Stimulated activated naive CD8-positive, alpha-beta T cell treated with anti-CD3 and anti-CD28 coated beads, Interleukin-15, amount 100 ng/mL, for 72 hours (primary cell): ENCODE measurements at regions not wholly inside any gene's neighbourhood (a gene's known extent, or its start where the extent isn't known, plus 50 kb on each side); places are given as distances from the start of the nearest gene placed in this dataset.

ENCODE experiments used
- ATAC-seq: fragments of 150-1000 bp; cut with Tn5 transposase; 2 replicates; pipeline ENCODE4 v1.10.0; 2021; ENCODE audit warnings: mild to moderate bottlenecking, moderate library complexity
- DNase-seq, 2 donors: peaks; one replicate each; pipeline ENCODE4 v3.0.0; 2021 to 2022
- H3K27ac Mint-ChIP-seq, 2 donors: one replicate each; pipeline ENCODE4 v1.8.0; 2022; ENCODE audit warnings: mild to moderate bottlenecking in 2 of 2, mixed read lengths in 2 of 2, moderate library complexity in 2 of 2
- H3K27me3 Mint-ChIP-seq: one replicate; pipeline ENCODE4 v1.8.0; 2022; ENCODE audit warnings: mixed read lengths
- H3K4me1 Mint-ChIP-seq: one replicate; pipeline ENCODE4 v1.8.0; 2022; ENCODE audit warnings: mild to moderate bottlenecking, mixed read lengths
- H3K4me3 Mint-ChIP-seq, 2 donors: one replicate each; pipeline ENCODE4 v1.8.0; 2022; ENCODE audit warnings: mild to moderate bottlenecking in 2 of 2, mixed read lengths in 2 of 2, moderate library complexity in 1 of 2
- H3K9me3 Mint-ChIP-seq, 2 donors: one replicate each; pipeline ENCODE4 v1.8.0; 2022; ENCODE audit warnings: mixed read lengths in 2 of 2

- DNase-seq (no peak), ATAC-seq (no peak)
- no peaks in the 10 kb centered on the region for H3K4me1 Mint-ChIP-seq
- no peak overlapping the region for H3K27ac Mint-ChIP-seq
- no peak overlapping the region for H3K4me3 Mint-ChIP-seq
- no peaks in the 10 kb centered on the region for H3K27me3 Mint-ChIP-seq
- peaks cover 5 to 13% of the 10 kb centered on the region in 2 donors for H3K9me3 Mint-ChIP-seq
Measured at GRCh38 chr1:106619080-106619826, 437.2 kb upstream of the PRMT6 start.

- no peaks in the 10 kb centered on the region for H3K4me1 Mint-ChIP-seq
- H3K9me3 Mint-ChIP-seq = peaks cover 5 to 13% of the 10 kb centered on the region in 2 donors
- no peaks in the 10 kb centered on the region for H3K27me3 Mint-ChIP-seq
- no peak for ATAC-seq
- H3K27ac Mint-ChIP-seq = no peak overlapping the region
- DNase-seq = no peak
- no peak overlapping the region for H3K4me3 Mint-ChIP-seq
Measured at GRCh38 chr1:106619827-106620134, 436.7 kb upstream of the PRMT6 start.

- H3K9me3 Mint-ChIP-seq = peaks cover 10 to 16% of the 10 kb centered on the region in 2 donors
- no peaks in the 10 kb centered on the region for H3K4me1 Mint-ChIP-seq
- ATAC-seq (no peak), DNase-seq (no peak)
- no peak overlapping the region for H3K4me3 Mint-ChIP-seq
- H3K27ac Mint-ChIP-seq = no peak overlapping the region
- no peaks in the 10 kb centered on the region for H3K27me3 Mint-ChIP-seq
Measured at GRCh38 chr1:106620521-106620954, 435.9 kb upstream of the PRMT6 start.

- H3K9me3 Mint-ChIP-seq = peaks cover 20 to 29% of the 10 kb centered on the region in 2 donors
- no peaks in the 10 kb centered on the region for H3K27me3 Mint-ChIP-seq
- ATAC-seq (no peak), DNase-seq (no peak)
- no peak overlapping the region for H3K27ac Mint-ChIP-seq
- no peak overlapping the region for H3K4me3 Mint-ChIP-seq
- no peaks in the 10 kb centered on the region for H3K4me1 Mint-ChIP-seq
Measured at GRCh38 chr1:106621853-106622252, 434.6 kb upstream of the PRMT6 start.

GRCh38 chr1:106637566-106637965 lies 418.9 kb upstream of the PRMT6 start:
- no peak overlapping the region for H3K4me3 Mint-ChIP-seq
- ATAC-seq (no peak), DNase-seq (no peak)
- no peak overlapping the region for H3K27ac Mint-ChIP-seq
- no peaks in the 10 kb centered on the region for H3K4me1 Mint-ChIP-seq
- no peaks in the 10 kb centered on the region for H3K27me3 Mint-ChIP-seq
- peaks cover 15 to 16% of the 10 kb centered on the region in 2 donors for H3K9me3 Mint-ChIP-seq

- Mint-ChIP-seq H3K9me3 (peaks cover 0 to 9% of the 10 kb centered on the region in 2 donors), H3K27ac (no peak overlapping the region), H3K4me1 (no peaks in the 10 kb centered on the region), H3K4me3 (no peak overlapping the region), H3K27me3 (no peaks in the 10 kb centered on the region)
- DNase-seq = no peak
- ATAC-seq = no peak
Measured at GRCh38 chr1:106646261-106646784, 410.2 kb upstream of the PRMT6 start.

- no peaks in the 10 kb centered on the region for H3K4me1 Mint-ChIP-seq
- no peaks in the 10 kb centered on the region for H3K27me3 Mint-ChIP-seq
- H3K27ac Mint-ChIP-seq = no peak overlapping the region
- DNase-seq (no peak), ATAC-seq (no peak)
- no peak overlapping the region for H3K4me3 Mint-ChIP-seq
- H3K9me3 Mint-ChIP-seq = peaks cover 0 to 9% of the 10 kb centered on the region in 2 donors
Measured at GRCh38 chr1:106646816-106647215, 409.7 kb upstream of the PRMT6 start.

GRCh38 chr1:106651028-106651762 lies 405.3 kb upstream of the PRMT6 start:
- H3K9me3 Mint-ChIP-seq = peaks cover 0 to 20% of the 10 kb centered on the region in 2 donors
- no peaks in the 10 kb centered on the region for H3K27me3 Mint-ChIP-seq
- DNase-seq (no peak), ATAC-seq (no peak)
- no peaks in the 10 kb centered on the region for H3K4me1 Mint-ChIP-seq
- H3K27ac Mint-ChIP-seq = no peak overlapping the region
- H3K4me3 Mint-ChIP-seq = no peak overlapping the region

GRCh38 chr1:106659490-106660244 lies 396.8 kb upstream of the PRMT6 start:
- Mint-ChIP-seq H3K27ac (peak overlapping the region in 1 of 2 donors; percentile 51), H3K4me1 (no peaks in the 10 kb centered on the region), H3K27me3 (no peaks in the 10 kb centered on the region), H3K4me3 (no peak overlapping the region), H3K9me3 (peaks cover 29 to 64% of the 10 kb centered on the region in 2 donors)
- DNase-seq (no peak), ATAC-seq (no peak)

GRCh38 chr1:106675558-106675957 lies 380.9 kb upstream of the PRMT6 start:
- H3K27ac Mint-ChIP-seq = no peak overlapping the region
- no peaks in the 10 kb centered on the region for H3K4me1 Mint-ChIP-seq
- no peak overlapping the region for H3K4me3 Mint-ChIP-seq
- DNase-seq (no peak), ATAC-seq (no peak)
- H3K9me3 Mint-ChIP-seq = peaks cover 0 to 13% of the 10 kb centered on the region in 2 donors
- H3K27me3 Mint-ChIP-seq = no peaks in the 10 kb centered on the region

- no peak for DNase-seq
- Mint-ChIP-seq H3K9me3 (peaks cover 0 to 9% of the 10 kb centered on the region in 2 donors), H3K27me3 (no peaks in the 10 kb centered on the region), H3K27ac (no peak overlapping the region), H3K4me3 (no peak overlapping the region), H3K4me1 (no peaks in the 10 kb centered on the region)
- ATAC-seq = no peak
Measured at GRCh38 chr1:106676021-106676420, 380.5 kb upstream of the PRMT6 start.

- Mint-ChIP-seq H3K9me3 (peaks cover 0 to 13% of the 10 kb centered on the region in 2 donors), H3K4me3 (no peak overlapping the region), H3K4me1 (no peaks in the 10 kb centered on the region), H3K27me3 (no peaks in the 10 kb centered on the region), H3K27ac (no peak overlapping the region)
- DNase-seq = no peak
- no peak for ATAC-seq
Measured at GRCh38 chr1:106677181-106677580, 379.3 kb upstream of the PRMT6 start.

GRCh38 chr1:106677721-106678120 lies 378.8 kb upstream of the PRMT6 start:
- H3K9me3 Mint-ChIP-seq = peaks cover 0 to 13% of the 10 kb centered on the region in 2 donors
- H3K4me1 Mint-ChIP-seq = no peaks in the 10 kb centered on the region
- no peak overlapping the region for H3K27ac Mint-ChIP-seq
- DNase-seq (no peak), ATAC-seq (no peak)
- no peak overlapping the region for H3K4me3 Mint-ChIP-seq
- H3K27me3 Mint-ChIP-seq = no peaks in the 10 kb centered on the region

GRCh38 chr1:106678279-106679050 lies 378.0 kb upstream of the PRMT6 start:
- Mint-ChIP-seq H3K9me3 (peaks cover 0 to 13% of the 10 kb centered on the region in 2 donors), H3K27me3 (no peaks in the 10 kb centered on the region), H3K27ac (no peak overlapping the region), H3K4me3 (no peak overlapping the region), H3K4me1 (no peaks in the 10 kb centered on the region)
- no peak for ATAC-seq
- no peak for DNase-seq

GRCh38 chr1:106680216-106680615 lies 376.3 kb upstream of the PRMT6 start:
- no peaks in the 10 kb centered on the region for H3K27me3 Mint-ChIP-seq
- no peak overlapping the region for H3K27ac Mint-ChIP-seq
- ATAC-seq (no peak), DNase-seq (no peak)
- no peak overlapping the region for H3K4me3 Mint-ChIP-seq
- H3K9me3 Mint-ChIP-seq = peaks cover 0 to 17% of the 10 kb centered on the region in 2 donors
- H3K4me1 Mint-ChIP-seq = no peaks in the 10 kb centered on the region
